ENCODE measurements at regions not wholly inside any gene's neighbourhood (a gene's known extent, or its start where the extent isn't known, plus 50 kb on each side); places are given as distances from the start of the nearest gene placed in this dataset.

DNA sequence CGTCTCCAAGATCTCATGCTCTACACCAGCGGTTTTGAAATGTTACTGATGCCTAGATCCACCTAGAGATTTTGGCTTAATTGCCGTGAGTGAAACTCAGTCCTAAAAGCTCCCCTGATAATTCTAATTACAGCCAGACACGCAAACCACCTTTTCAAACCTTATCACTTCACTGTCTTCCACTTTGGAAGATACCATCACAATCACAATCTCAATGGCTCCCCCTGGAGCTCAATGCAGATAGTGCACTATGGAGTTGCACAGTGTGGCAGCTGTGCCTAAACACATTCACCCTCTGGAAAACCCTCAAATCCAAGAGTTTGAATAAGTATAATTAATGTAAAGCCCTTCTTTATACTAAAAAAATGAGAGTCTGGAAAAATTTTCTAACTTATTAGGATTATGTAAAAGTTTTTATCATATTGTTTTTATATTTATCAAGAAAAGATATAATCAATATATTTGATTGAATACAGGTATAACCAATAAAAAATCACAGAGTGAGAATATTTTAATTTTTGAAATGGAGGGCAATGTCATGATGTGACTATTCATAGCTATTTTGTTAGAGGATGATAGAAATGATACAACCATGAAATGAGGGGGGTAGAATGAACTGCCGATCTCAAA lies 102.9 kb upstream of the SLC8A1 start:
- CTCF ChIA-PET: interaction anchor here (1.3 kb wide), 1 partner anchor 641 kb away, joined by 14 read pairs; no protein-coding TSS in a partner anchor
- Histone ChIP-seq H3K27me3 (ENCODE audit: insufficient read depth, low read depth) (no peaks in the 10 kb centered on the region), H2AFZ (no peak overlapping the region), H3K9me2 (ENCODE audit: insufficient read depth) (no peaks in the 10 kb centered on the region), H3K4me1 (replicated peaks; ENCODE audit: insufficient read depth) (no peaks in the 10 kb centered on the region), H4K20me1 (ENCODE audit: insufficient read depth) (no peaks in the 10 kb centered on the region), H3K27ac (no peak overlapping the region), H3F3A (ENCODE audit: insufficient read depth, low read depth) (no peaks in the 10 kb centered on the region), H3K79me2 (ENCODE audit: low read depth) (no peaks in the 10 kb centered on the region), H3K9me3 (ENCODE audit: insufficient read depth, low read depth) (0 out of 2 replicates have a peak, but pooled peaks cover 5% of the 10 kb centered on the region), H3K4me3 (no peak overlapping the region), H3K4me2 (no peak overlapping the region), H3K36me3 (ENCODE audit: low read depth) (no peaks in the 10 kb centered on the region)
- BruUV-seq (replicated peaks): no TSS peak
- POLR2A ChIA-PET (ENCODE audit: unreplicated experiment): no interaction called here
- intact Hi-C loops (cut with micrococcal nuclease; ENCODE audit: unreplicated experiment): loop anchor here (1.0 to 2.0 kb wide), 3 partner anchors 160 to 641 kb away; no protein-coding TSS in a partner anchor
- DNase-seq: peak; percentile 45 to 62
- no peak for TF ChIP-seq EZH2 (IDR thresholded peaks at IDR 0.05; ENCODE audit: low read depth)
- TF ChIP-seq, protein P1, sequence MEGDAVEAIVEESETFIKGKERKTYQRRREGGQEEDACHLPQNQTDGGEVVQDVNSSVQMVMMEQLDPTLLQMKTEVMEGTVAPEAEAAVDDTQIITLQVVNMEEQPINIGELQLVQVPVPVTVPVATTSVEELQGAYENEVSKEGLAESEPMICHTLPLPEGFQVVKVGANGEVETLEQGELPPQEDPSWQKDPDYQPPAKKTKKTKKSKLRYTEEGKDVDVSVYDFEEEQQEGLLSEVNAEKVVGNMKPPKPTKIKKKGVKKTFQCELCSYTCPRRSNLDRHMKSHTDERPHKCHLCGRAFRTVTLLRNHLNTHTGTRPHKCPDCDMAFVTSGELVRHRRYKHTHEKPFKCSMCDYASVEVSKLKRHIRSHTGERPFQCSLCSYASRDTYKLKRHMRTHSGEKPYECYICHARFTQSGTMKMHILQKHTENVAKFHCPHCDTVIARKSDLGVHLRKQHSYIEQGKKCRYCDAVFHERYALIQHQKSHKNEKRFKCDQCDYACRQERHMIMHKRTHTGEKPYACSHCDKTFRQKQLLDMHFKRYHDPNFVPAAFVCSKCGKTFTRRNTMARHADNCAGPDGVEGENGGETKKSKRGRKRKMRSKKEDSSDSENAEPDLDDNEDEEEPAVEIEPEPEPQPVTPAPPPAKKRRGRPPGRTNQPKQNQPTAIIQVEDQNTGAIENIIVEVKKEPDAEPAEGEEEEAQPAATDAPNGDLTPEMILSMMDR (conservative IDR thresholded peaks at IDR 0.05): peak; percentile 97

DNA sequence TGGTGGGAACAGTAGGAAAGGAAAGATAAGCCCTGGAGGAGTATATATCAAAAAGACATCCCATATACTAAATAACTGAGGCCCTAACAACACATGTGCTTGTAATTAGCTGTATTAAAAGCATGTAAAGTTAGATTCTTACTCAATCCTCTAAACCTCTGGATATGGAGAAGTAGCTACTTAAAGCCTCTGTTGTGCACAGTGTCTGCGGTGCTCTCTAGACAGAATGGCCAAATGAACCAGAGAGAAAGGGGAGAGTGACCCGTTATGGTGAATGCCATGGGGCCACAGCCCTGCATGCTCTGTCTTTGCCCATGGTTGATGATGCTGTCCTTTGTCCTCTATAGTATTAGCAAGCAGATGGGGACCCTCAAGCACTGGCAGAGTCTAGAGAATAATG lies 104.4 kb upstream of the SLC8A1 start:
- DNase-seq: no peak
- BruUV-seq (replicated peaks): no TSS peak
- H3K79me2 ChIP-seq (ENCODE audit: low read depth): no peaks in the 10 kb centered on the region
- H4K20me1 ChIP-seq (ENCODE audit: insufficient read depth): no peaks in the 10 kb centered on the region
- no peaks in the 10 kb centered on the region for H3F3A ChIP-seq (ENCODE audit: insufficient read depth, low read depth)
- no peak for TF ChIP-seq EZH2 (IDR thresholded peaks at IDR 0.05; ENCODE audit: low read depth)
- TF ChIP-seq, protein P1 (conservative IDR thresholded peaks at IDR 0.05): no peak
- H3K27me3 ChIP-seq (ENCODE audit: insufficient read depth, low read depth): no peaks in the 10 kb centered on the region
- no peak overlapping the region for H3K4me3 ChIP-seq
- no peaks in the 10 kb centered on the region for H3K36me3 ChIP-seq (ENCODE audit: low read depth)
- no peak overlapping the region for H3K4me2 ChIP-seq
- 0 out of 2 replicates have a peak, but pooled peaks cover 5% of the 10 kb centered on the region for H3K9me3 ChIP-seq (ENCODE audit: insufficient read depth, low read depth)
- intact Hi-C loops (cut with micrococcal nuclease; ENCODE audit: unreplicated experiment): loop anchor here (2.0 kb wide), 1 partner anchor 205 kb away; no protein-coding TSS in a partner anchor
- no peak overlapping the region for H2AFZ ChIP-seq
- POLR2A ChIA-PET (ENCODE audit: unreplicated experiment): no interaction called here
- no peaks in the 10 kb centered on the region for H3K9me2 ChIP-seq (ENCODE audit: insufficient read depth)
- CTCF ChIA-PET: interaction anchor here (0.7 to 1.5 kb wide), 2 partner anchors 99 to 643 kb away, joined by 3 to 4 read pairs; no protein-coding TSS in a partner anchor
- no peak overlapping the region for H3K27ac ChIP-seq
- no peaks in the 10 kb centered on the region for H3K4me1 ChIP-seq (replicated peaks; ENCODE audit: insufficient read depth)

DNA sequence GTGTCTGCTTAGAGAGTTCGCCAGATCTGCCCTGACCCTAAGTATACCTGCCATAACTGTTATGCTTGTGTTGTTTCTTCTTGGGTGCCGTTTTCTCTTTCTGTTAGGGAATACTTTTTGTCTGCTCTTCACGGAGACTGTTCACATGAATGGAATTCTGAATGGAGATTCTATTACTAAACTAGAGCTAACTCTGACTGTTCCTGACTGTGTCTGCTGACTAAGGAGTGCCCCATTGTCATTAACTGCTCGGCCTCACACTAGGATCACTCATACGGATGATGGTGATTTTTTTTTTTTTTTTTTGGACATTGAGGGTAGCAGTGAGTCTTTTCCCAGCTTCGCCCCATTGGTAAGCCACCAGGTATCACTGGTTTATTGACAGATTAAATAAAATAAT lies 104.8 kb upstream of the SLC8A1 start:
- Histone ChIP-seq H3K9me3 (ENCODE audit: insufficient read depth, low read depth) (0 out of 2 replicates have a peak, but pooled peaks cover 5% of the 10 kb centered on the region), H3K9me2 (ENCODE audit: insufficient read depth) (no peaks in the 10 kb centered on the region), H3K4me1 (replicated peaks; ENCODE audit: insufficient read depth) (no peaks in the 10 kb centered on the region), H4K20me1 (ENCODE audit: insufficient read depth) (no peaks in the 10 kb centered on the region), H3K27me3 (ENCODE audit: insufficient read depth, low read depth) (no peaks in the 10 kb centered on the region), H3K27ac (no peak overlapping the region), H3K79me2 (ENCODE audit: low read depth) (no peaks in the 10 kb centered on the region), H2AFZ (no peak overlapping the region), H3F3A (ENCODE audit: insufficient read depth, low read depth) (no peaks in the 10 kb centered on the region), H3K4me2 (no peak overlapping the region), H3K36me3 (ENCODE audit: low read depth) (no peaks in the 10 kb centered on the region), H3K4me3 (no peak overlapping the region)
- TF ChIP-seq, protein P1 (conservative IDR thresholded peaks at IDR 0.05): no peak
- no peak for TF ChIP-seq EZH2 (IDR thresholded peaks at IDR 0.05; ENCODE audit: low read depth)
- no TSS peak for BruUV-seq (replicated peaks)
- DNase-seq: no peak
- CTCF ChIA-PET: interaction anchor here (1.5 kb wide), 1 partner anchor 643 kb away, joined by 4 read pairs; no protein-coding TSS in a partner anchor
- POLR2A ChIA-PET (ENCODE audit: unreplicated experiment): no interaction called here
- intact Hi-C loops (cut with micrococcal nuclease; ENCODE audit: unreplicated experiment): loop anchor here (2.0 kb wide), 1 partner anchor 204 kb away; no protein-coding TSS in a partner anchor

Data from PC-9 (cell line).